ENCODE measurements at regions not wholly inside any gene's neighbourhood (a gene's known extent, or its start where the extent isn't known, plus 50 kb on each side); places are given as distances from the start of the nearest gene placed in this dataset.

DNA sequence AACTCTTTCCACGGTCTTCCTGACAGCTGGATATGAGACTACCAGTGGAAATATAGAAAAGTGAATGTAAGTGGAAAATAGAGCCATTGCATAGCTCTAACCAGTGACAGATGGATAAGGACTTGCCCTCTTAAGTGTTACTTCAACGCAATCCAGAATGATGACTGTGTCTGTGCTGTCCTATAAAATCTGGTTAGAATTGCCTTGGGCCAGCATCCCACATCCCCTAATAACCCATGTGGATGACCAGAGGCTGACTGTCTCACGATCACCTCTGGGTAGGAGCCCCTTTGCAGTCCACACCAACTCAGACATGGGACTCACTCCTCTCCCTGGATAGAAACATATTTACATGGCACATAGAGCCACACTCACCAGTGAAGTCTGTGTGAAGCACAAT is 186.6 kb downstream of the C1D start:
- TF ChIP-seq CBX2 (IDR thresholded peaks at IDR 0.05; ENCODE audit: borderline replicate concordance, low read depth) (no peak), FOSL2 (IDR thresholded peaks at IDR 0.05) (no peak), FOSL2 (CRISPR knock-in tag; IDR thresholded peaks at IDR 0.05) (no peak), CEBPB (IDR thresholded peaks at IDR 0.05) (no peak), ESRRA (IDR thresholded peaks at IDR 0.05; ENCODE audit: borderline replicate concordance, low read length) (no peak), RARB (CRISPR knock-in tag; IDR thresholded peaks at IDR 0.05) (no peak), MAFK (IDR thresholded peaks at IDR 0.05; ENCODE audit: partially characterized antibody) (no peak), HOXB5 (CRISPR knock-in tag; IDR thresholded peaks at IDR 0.05) (no peak), TFCP2L1 (CRISPR knock-in tag; IDR thresholded peaks at IDR 0.05) (no peak), ZSCAN20 (CRISPR knock-in tag; IDR thresholded peaks at IDR 0.05) (no peak), CHD2 (IDR thresholded peaks at IDR 0.05; ENCODE audit: low read length, partially characterized antibody) (no peak)
- TF ChIP-seq, protein P1, sequence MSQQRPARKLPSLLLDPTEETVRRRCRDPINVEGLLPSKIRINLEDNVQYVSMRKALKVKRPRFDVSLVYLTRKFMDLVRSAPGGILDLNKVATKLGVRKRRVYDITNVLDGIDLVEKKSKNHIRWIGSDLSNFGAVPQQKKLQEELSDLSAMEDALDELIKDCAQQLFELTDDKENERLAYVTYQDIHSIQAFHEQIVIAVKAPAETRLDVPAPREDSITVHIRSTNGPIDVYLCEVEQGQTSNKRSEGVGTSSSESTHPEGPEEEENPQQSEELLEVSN (IDR thresholded peaks at IDR 0.05; ENCODE audit: borderline replicate concordance, low read depth): no peak
- TF ChIP-seq, protein P2, sequence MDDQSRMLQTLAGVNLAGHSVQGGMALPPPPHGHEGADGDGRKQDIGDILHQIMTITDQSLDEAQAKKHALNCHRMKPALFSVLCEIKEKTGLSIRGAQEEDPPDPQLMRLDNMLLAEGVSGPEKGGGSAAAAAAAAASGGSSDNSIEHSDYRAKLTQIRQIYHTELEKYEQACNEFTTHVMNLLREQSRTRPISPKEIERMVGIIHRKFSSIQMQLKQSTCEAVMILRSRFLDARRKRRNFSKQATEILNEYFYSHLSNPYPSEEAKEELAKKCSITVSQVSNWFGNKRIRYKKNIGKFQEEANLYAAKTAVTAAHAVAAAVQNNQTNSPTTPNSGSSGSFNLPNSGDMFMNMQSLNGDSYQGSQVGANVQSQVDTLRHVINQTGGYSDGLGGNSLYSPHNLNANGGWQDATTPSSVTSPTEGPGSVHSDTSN (IDR thresholded peaks at IDR 0.05): no peak
- TF ChIP-seq, protein P3, sequence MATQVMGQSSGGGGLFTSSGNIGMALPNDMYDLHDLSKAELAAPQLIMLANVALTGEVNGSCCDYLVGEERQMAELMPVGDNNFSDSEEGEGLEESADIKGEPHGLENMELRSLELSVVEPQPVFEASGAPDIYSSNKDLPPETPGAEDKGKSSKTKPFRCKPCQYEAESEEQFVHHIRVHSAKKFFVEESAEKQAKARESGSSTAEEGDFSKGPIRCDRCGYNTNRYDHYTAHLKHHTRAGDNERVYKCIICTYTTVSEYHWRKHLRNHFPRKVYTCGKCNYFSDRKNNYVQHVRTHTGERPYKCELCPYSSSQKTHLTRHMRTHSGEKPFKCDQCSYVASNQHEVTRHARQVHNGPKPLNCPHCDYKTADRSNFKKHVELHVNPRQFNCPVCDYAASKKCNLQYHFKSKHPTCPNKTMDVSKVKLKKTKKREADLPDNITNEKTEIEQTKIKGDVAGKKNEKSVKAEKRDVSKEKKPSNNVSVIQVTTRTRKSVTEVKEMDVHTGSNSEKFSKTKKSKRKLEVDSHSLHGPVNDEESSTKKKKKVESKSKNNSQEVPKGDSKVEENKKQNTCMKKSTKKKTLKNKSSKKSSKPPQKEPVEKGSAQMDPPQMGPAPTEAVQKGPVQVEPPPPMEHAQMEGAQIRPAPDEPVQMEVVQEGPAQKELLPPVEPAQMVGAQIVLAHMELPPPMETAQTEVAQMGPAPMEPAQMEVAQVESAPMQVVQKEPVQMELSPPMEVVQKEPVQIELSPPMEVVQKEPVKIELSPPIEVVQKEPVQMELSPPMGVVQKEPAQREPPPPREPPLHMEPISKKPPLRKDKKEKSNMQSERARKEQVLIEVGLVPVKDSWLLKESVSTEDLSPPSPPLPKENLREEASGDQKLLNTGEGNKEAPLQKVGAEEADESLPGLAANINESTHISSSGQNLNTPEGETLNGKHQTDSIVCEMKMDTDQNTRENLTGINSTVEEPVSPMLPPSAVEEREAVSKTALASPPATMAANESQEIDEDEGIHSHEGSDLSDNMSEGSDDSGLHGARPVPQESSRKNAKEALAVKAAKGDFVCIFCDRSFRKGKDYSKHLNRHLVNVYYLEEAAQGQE (IDR thresholded peaks at IDR 0.05): no peak
- TF ChIP-seq, protein P4, sequence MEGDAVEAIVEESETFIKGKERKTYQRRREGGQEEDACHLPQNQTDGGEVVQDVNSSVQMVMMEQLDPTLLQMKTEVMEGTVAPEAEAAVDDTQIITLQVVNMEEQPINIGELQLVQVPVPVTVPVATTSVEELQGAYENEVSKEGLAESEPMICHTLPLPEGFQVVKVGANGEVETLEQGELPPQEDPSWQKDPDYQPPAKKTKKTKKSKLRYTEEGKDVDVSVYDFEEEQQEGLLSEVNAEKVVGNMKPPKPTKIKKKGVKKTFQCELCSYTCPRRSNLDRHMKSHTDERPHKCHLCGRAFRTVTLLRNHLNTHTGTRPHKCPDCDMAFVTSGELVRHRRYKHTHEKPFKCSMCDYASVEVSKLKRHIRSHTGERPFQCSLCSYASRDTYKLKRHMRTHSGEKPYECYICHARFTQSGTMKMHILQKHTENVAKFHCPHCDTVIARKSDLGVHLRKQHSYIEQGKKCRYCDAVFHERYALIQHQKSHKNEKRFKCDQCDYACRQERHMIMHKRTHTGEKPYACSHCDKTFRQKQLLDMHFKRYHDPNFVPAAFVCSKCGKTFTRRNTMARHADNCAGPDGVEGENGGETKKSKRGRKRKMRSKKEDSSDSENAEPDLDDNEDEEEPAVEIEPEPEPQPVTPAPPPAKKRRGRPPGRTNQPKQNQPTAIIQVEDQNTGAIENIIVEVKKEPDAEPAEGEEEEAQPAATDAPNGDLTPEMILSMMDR (IDR thresholded peaks at IDR 0.05): no peak
- POLR2A ChIA-PET: no interaction called here
- no peak overlapping the region for H3K4me3 ChIP-seq
- no peak overlapping the region for H3K27ac ChIP-seq
- 22% methylated on average over 3 of the region's 3 CpGs for WGBS (ENCODE audit: missing lambda C conversion rate)
- FAIRE-seq: no peak
- no peaks in the 10 kb centered on the region for H3K9me3 ChIP-seq
- CTCF ChIA-PET: interaction anchor here (0.7 to 1.8 kb wide), 3 partner anchors 30 to 148 kb away, joined by 3 to 7 read pairs (median 3); no protein-coding TSS in a partner anchor
- H3K4me2 ChIP-seq: no peak overlapping the region
- no peaks in the 10 kb centered on the region for H3K4me1 ChIP-seq
- ATAC-seq: no peak
- DNase-seq (ENCODE audit: low read depth in 1 of 2, low spot score in 1 of 2): no peak

DNA sequence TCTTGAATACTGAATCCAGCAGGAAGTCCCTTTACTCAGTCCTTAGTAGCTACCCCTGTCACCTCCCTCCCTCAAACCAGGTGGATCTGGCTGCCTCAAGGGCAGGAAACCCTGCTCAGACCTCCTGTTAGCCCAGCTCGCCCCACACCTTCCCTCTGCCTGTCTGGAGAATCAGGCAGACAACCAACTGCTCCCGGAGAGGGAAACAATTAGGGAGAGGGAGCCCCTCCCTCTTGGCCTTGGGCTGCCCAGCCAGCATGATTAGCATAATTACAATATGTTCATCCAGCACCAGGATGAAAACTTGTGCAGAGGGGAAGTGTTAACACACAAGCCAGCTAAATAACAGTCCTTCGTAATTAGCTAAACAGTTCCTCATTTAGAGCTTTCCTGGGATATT is 185.5 kb downstream of the C1D start:
- FAIRE-seq (no peak), DNase-seq (ENCODE audit: low read depth in 1 of 2, low spot score in 1 of 2) (no peak), ATAC-seq (no peak)
- Histone ChIP-seq H3K4me1 (no peaks in the 10 kb centered on the region), H3K4me3 (no peak overlapping the region), H3K9me3 (no peaks in the 10 kb centered on the region), H3K27ac (no peak overlapping the region), H3K4me2 (no peak overlapping the region)
- ChIA-PET POLR2A (no interaction called here), CTCF (interaction anchor here (1.8 kb wide), 1 partner anchor 31 kb away, joined by 7 read pairs; no protein-coding TSS in a partner anchor)
- WGBS (ENCODE audit: missing lambda C conversion rate): 34% methylated on average over 3 of the region's 3 CpGs
- TF ChIP-seq, protein P5, sequence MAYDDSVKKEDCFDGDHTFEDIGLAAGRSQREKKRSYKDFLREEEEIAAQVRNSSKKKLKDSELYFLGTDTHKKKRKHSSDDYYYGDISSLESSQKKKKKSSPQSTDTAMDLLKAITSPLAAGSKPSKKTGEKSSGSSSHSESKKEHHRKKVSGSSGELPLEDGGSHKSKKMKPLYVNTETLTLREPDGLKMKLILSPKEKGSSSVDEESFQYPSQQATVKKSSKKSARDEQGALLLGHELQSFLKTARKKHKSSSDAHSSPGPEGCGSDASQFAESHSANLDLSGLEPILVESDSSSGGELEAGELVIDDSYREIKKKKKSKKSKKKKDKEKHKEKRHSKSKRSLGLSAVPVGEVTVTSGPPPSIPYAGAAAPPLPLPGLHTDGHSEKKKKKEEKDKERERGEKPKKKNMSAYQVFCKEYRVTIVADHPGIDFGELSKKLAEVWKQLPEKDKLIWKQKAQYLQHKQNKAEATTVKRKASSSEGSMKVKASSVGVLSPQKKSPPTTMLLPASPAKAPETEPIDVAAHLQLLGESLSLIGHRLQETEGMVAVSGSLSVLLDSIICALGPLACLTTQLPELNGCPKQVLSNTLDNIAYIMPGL (CRISPR knock-in tag; IDR thresholded peaks at IDR 0.05; ENCODE audit: borderline replicate concordance): no peak
- no peak for TF ChIP-seq NR3C1 (IDR thresholded peaks at IDR 0.05)
- TF ChIP-seq, protein P1 (IDR thresholded peaks at IDR 0.05; ENCODE audit: borderline replicate concordance, low read depth): no peak
- no peak for TF ChIP-seq TP53 (CRISPR knock-in tag; IDR thresholded peaks at IDR 0.05)
- no peak for TF ChIP-seq ESRRA (IDR thresholded peaks at IDR 0.05; ENCODE audit: borderline replicate concordance, low read length)
- TF ChIP-seq, protein P6, sequence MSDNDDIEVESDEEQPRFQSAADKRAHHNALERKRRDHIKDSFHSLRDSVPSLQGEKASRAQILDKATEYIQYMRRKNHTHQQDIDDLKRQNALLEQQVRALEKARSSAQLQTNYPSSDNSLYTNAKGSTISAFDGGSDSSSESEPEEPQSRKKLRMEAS (IDR thresholded peaks at IDR 0.05): no peak
- TF ChIP-seq EHF (CRISPR knock-in tag; IDR thresholded peaks at IDR 0.05): no peak
- TF ChIP-seq, protein P7, sequence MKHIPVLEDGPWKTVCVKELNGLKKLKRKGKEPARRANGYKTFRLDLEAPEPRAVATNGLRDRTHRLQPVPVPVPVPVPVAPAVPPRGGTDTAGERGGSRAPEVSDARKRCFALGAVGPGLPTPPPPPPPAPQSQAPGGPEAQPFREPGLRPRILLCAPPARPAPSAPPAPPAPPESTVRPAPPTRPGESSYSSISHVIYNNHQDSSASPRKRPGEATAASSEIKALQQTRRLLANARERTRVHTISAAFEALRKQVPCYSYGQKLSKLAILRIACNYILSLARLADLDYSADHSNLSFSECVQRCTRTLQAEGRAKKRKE (CRISPR knock-in tag; IDR thresholded peaks at IDR 0.05; ENCODE audit: low read depth): no peak
- TF ChIP-seq CHD4 (IDR thresholded peaks at IDR 0.05; ENCODE audit: borderline replicate concordance): no peak
- TF ChIP-seq BHLHE40 (IDR thresholded peaks at IDR 0.05; ENCODE audit: low read depth, low read length): no peak
- no peak for TF ChIP-seq MYC (IDR thresholded peaks at IDR 0.05; ENCODE audit: borderline replicate concordance, low read length)
- no peak for TF ChIP-seq TFCP2L1 (CRISPR knock-in tag; IDR thresholded peaks at IDR 0.05)
- TF ChIP-seq, protein P8, sequence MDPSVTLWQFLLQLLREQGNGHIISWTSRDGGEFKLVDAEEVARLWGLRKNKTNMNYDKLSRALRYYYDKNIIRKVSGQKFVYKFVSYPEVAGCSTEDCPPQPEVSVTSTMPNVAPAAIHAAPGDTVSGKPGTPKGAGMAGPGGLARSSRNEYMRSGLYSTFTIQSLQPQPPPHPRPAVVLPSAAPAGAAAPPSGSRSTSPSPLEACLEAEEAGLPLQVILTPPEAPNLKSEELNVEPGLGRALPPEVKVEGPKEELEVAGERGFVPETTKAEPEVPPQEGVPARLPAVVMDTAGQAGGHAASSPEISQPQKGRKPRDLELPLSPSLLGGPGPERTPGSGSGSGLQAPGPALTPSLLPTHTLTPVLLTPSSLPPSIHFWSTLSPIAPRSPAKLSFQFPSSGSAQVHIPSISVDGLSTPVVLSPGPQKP (IDR thresholded peaks at IDR 0.05; ENCODE audit: low read depth, low read length): no peak
